IPS-20b (cell line): ENCODE measurements at regions not wholly inside any gene's neighbourhood (a gene's known extent, or its start where the extent isn't known, plus 50 kb on each side); places are given as distances from the start of the nearest gene placed in this dataset.
"Not testable (repeated sequence)": the region's sequence is repeated elsewhere in the genome, so short reads cannot be mapped to it uniquely, and the experiment has no call there.

ENCODE experiments used
- H3K27ac ChIP-seq: one replicate; pipeline ENCODE4 v1.5.1; 2013; ENCODE audit warnings: low read length
- H3K27me3 ChIP-seq: 2 replicates; pipeline ENCODE4 v1.6.1; 2013; ENCODE audit warnings: mild to moderate bottlenecking, low read length, inconsistent platforms; ENCODE audit not compliant: insufficient read depth
- H3K36me3 ChIP-seq: 2 replicates; pipeline ENCODE4 v1.6.1; 2013; ENCODE audit warnings: low read depth, mild to moderate bottlenecking, inconsistent platforms, low read length, moderate library complexity; ENCODE audit not compliant: insufficient read depth
- H3K4me1 ChIP-seq: 2 replicates; pipeline ENCODE4 v1.6.1; 2013; ENCODE audit warnings: mild to moderate bottlenecking, control low read depth, inconsistent platforms, low read length, moderate library complexity; ENCODE audit not compliant: insufficient read depth
- H3K4me3 ChIP-seq: 2 replicates; pipeline ENCODE4 v1.5.1; 2013; ENCODE audit warnings: mild to moderate bottlenecking, low read length, inconsistent platforms
- H3K9ac ChIP-seq: 2 replicates; pipeline ENCODE4 v1.6.1; 2013; ENCODE audit warnings: low read depth, mild to moderate bottlenecking, inconsistent platforms, low read length, moderate library complexity
- H3K9me3 ChIP-seq: 2 replicates; pipeline ENCODE4 v1.6.1; 2013; ENCODE audit warnings: mild to moderate bottlenecking, low read depth, low read length, inconsistent platforms; ENCODE audit not compliant: insufficient read depth

DNA sequence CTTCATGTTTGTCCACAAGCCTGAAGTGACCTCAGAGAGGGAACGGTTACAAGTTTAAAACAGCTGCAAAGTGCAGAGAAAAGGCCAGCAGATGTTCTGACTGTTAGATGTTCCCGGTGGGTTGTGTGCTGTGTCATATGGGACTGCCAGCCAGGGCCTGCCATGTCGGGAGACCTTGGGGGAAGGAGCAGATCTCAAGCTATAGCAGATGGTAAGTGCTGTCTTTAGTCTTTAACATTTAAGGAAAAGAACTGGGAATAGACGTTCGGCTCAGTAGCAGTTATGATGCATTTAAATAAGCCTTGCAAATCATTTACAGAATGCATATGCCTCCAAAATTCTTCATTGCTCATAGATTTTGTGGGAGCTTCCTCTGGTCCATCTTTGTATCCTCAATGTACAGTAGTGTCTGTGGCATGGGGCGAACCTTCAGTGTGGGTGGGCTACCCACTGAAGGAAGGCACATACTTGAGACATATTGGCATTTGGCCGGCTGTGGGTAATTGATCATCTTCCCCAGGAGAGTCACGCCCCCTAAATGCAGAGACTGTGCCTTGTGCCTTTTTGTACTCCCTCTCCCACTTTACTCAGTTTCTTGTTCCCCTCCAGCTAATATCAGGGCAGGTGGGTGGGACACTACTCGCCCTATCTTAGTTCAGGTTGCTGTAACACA, 131.9 kb downstream of the NPIPB5 start:
- H3K9ac ChIP-seq, result no peak overlapping the region
- no peaks in the 10 kb centered on the region for H3K9me3 ChIP-seq
- no peak overlapping the region for H3K4me3 ChIP-seq
- no peaks in the 10 kb centered on the region for H3K27me3 ChIP-seq
- no peaks in the 10 kb centered on the region for H3K36me3 ChIP-seq
- H3K27ac ChIP-seq, result no peak overlapping the region
- peaks cover 21% of the 10 kb centered on the region for H3K4me1 ChIP-seq

DNA sequence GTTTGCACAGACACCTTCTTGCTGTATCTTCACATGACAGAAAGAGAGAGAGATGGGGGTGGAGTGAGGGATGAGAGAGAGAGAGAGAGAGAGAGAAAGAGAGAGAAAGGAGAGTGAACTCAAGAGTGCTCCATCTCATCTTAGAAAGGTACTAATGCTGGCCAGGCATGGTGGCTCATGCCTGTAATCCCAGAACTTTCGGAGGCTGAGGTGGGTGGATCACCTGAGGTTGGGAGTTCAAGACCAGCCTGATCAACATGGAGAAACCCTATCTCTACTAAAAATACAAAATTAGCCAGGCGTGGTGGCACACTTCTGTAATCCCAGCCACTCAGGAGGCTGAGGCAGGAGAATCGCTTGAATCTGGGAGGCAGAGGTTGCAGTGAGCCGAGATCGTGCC, 132.5 kb downstream of the NPIPB5 start:
- peaks cover 21% of the 10 kb centered on the region for H3K4me1 ChIP-seq
- H3K36me3 ChIP-seq, H3K27me3 ChIP-seq, H3K27ac ChIP-seq, H3K9me3 ChIP-seq, H3K4me3 ChIP-seq, H3K9ac ChIP-seq: not testable (repeated sequence)

DNA sequence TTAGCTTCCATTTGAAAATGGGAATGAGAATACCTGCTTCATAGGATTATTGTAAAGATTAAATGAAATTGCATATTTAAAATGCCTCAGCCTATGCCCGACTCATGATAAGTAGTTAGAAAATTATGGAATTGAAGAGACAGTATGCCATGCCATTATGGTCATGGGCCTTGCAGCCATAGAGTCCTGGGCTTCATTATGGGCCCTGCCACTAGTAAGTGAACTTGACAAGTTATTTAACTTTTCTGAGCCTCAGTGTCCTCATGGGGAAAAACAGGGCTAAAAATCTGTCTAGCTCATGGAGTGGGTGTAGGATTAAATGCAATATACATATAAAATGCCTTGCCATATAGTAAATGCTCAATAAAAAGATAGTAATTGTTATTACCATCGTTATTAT, 133.2 kb downstream of the NPIPB5 start:
- no peaks in the 10 kb centered on the region for H3K9me3 ChIP-seq
- peaks cover 15% of the 10 kb centered on the region for H3K4me1 ChIP-seq
- no peak overlapping the region for H3K4me3 ChIP-seq
- no peaks in the 10 kb centered on the region for H3K27me3 ChIP-seq
- H3K9ac ChIP-seq, result no peak overlapping the region
- no peaks in the 10 kb centered on the region for H3K36me3 ChIP-seq
- no peak overlapping the region for H3K27ac ChIP-seq

DNA sequence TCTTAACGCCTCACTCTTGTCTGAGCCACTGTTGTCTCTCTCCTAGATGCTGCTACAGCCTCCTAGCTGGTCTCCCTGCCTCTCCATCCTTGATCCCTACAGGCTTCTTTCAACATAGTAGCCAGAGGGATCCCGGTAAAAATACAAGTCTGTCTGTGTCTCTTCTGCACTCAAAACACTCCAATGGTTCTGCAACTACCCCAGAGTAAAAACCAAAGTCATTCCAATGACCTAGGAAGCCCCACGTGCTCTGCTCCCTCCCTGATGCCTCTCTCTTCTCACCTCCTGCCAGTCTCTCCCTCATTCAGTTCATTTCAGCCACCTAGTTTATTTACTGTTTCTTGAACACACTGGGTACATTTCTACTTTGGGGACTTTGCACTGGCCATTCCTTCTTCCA, 135.2 kb downstream of the NPIPB5 start:
- no peaks in the 10 kb centered on the region for H3K9me3 ChIP-seq
- no peak overlapping the region for H3K4me3 ChIP-seq
- H3K27ac ChIP-seq, result no peak overlapping the region
- no peak overlapping the region for H3K9ac ChIP-seq
- peaks cover 12% of the 10 kb centered on the region for H3K4me1 ChIP-seq
- no peaks in the 10 kb centered on the region for H3K36me3 ChIP-seq
- H3K27me3 ChIP-seq, result no peaks in the 10 kb centered on the region

DNA sequence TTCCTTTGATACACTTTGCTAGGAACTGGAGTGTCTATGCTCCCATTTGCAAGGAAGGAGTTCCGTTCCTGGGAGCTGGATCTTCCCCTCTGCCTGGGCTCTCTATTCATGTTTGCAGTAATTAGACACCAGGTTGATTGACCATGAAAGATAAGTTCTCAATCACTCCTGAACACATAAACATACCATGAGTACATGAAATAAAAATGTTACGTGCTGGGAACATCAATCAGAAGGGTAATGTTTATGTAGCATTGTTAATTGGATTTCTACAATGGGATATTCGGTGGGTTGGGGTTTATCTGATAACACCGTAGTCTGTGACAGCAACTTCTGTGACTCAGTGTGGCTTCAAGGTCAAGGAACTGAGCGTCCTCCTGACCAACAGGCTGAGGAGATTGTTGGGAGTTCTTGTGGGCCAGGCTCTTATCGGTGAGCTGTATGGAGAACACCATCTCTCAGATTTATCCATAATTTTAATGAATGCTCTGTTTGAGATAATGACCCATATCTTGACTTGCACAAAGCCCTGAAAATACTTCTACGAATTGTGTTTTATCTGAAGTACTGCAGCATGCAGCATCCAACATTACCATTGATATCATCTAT, 136.4 kb downstream of the NPIPB5 start:
- no peaks in the 10 kb centered on the region for H3K36me3 ChIP-seq
- H3K27ac ChIP-seq, result no peak overlapping the region
- H3K9me3 ChIP-seq, result no peaks in the 10 kb centered on the region
- H3K4me3 ChIP-seq, result no peak overlapping the region
- no peaks in the 10 kb centered on the region for H3K4me1 ChIP-seq
- H3K9ac ChIP-seq, result no peak overlapping the region
- no peaks in the 10 kb centered on the region for H3K27me3 ChIP-seq

DNA sequence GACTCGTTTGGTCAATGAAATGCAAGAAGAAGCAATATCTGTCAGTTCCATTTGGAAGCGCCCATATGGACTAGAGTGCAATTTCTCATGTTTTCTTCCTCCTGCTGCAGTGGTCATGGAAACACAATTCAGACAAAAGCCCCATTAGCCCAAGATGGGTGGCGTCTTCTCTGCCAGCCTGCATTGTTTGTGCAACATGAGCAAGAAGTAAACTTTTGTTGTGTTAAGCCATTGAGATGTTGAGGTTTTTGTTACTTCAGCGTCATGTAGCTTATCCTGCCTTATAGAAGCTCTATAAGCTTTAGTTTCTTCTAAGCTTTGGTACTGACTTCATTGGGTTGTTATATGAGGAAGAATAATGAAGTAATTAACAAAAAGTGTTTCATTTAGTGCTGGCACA, 137.4 kb downstream of the NPIPB5 start:
- no peaks in the 10 kb centered on the region for H3K36me3 ChIP-seq
- H3K4me3 ChIP-seq, result no peak overlapping the region
- H3K27ac ChIP-seq, result no peak overlapping the region
- H3K4me1 ChIP-seq, result no peaks in the 10 kb centered on the region
- H3K9ac ChIP-seq, result no peak overlapping the region
- no peaks in the 10 kb centered on the region for H3K27me3 ChIP-seq
- H3K9me3 ChIP-seq, result no peaks in the 10 kb centered on the region

DNA sequence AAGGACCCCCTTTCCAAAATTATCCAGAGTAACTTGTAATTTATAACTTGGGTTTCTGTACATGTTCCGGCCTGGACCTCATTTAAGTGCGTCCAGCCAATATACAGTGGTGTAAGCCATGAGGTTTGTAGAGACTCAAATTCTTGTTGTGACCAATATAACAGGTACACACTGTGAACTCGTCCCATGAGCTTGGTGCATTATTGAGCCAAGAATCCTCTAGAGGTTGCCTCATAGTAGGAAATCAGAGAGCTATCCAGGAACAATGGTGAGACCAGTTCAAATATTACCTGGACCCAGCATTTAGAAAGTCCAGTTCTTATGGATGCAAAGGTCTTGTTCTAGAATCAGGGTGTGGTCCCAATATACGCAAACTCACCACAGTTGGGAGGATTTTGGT, 138.2 kb downstream of the NPIPB5 start:
- no peak overlapping the region for H3K4me3 ChIP-seq
- H3K36me3 ChIP-seq, result no peaks in the 10 kb centered on the region
- no peak overlapping the region for H3K27ac ChIP-seq
- H3K9ac ChIP-seq, result no peak overlapping the region
- no peaks in the 10 kb centered on the region for H3K9me3 ChIP-seq
- H3K27me3 ChIP-seq, result no peaks in the 10 kb centered on the region
- H3K4me1 ChIP-seq, result no peaks in the 10 kb centered on the region

DNA sequence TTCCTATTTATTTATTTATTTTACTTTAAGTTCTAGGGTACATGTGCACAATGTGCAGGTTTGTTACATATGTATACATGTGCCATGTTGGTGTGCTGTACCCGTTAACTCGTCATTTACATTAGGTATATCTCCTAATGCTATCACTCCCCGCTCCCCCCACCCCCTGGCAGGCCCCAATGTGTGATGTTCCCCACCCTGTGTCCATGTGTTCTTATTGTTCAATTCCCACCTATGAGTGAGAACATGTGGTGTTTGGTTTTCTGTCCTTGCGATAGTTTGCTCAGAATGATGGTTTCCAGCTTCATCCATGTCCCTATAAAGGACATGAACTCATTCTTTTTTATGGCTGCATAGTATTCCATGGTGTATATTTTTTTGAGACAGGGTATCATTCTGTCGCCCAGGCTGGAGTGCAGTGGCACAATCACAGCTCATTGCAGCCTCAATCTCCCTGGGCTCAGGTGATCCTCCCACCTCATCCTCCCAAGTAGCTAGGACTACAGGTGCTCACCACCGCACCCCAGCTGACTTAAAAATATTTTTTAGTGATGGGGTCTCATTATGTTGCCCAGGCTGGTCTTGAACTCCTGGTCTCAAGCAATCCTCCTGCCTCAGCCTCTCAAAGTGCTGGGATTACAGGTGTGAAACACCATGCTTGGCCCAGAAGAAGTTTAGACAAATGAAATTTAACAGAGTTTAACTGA, 140.6 kb downstream of the NPIPB5 start:
- not testable (repeated sequence) for H3K9ac ChIP-seq, H3K9me3 ChIP-seq, H3K36me3 ChIP-seq, H3K4me1 ChIP-seq, H3K4me3 ChIP-seq, H3K27me3 ChIP-seq, H3K27ac ChIP-seq

DNA sequence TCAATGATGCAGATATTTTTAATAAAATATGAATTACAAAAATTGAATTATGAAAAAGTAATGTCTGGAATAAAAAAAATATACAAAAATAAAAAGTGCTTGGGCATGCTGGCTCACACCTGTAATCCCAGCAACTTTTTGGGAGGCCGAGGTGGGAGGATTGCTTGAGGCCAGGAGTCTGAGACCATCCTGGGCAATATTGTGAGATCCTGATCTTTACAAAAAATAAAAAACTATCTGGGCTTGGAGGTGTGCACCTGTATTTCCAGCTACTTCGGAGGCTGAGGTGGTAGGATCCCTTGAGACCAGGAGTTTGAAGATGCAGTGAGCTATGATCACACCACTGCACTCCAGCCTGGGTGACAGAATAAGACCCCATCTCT, 141.8 kb downstream of the NPIPB5 start:
- no peaks in the 10 kb centered on the region for H3K27me3 ChIP-seq
- H3K9ac ChIP-seq, result no peak overlapping the region
- no peaks in the 10 kb centered on the region for H3K9me3 ChIP-seq
- no peaks in the 10 kb centered on the region for H3K4me1 ChIP-seq
- H3K4me3 ChIP-seq, result no peak overlapping the region
- H3K27ac ChIP-seq, result no peak overlapping the region
- H3K36me3 ChIP-seq, result no peaks in the 10 kb centered on the region

DNA sequence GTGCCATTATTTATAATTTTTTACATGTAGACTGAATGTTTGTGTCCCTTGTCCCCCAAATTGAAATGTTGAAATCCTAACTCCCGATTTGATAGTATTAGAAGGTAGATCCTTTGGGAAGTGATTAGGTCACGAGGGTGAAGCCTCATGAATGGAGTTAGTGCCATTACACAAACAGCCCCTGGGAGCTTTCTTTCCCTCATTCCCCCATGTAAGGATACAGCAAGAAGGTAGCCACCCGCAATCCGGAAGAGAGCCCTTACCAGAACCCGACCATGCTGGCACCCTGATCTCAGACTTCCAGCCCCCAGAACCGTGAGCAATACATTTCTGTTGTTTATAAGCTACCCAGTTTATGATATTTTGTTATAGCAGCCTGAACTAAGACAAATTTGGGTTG, 143.2 kb downstream of the NPIPB5 start:
- Histone ChIP-seq H3K36me3 (no peaks in the 10 kb centered on the region), H3K4me3 (no peak overlapping the region), H3K27me3 (no peaks in the 10 kb centered on the region), H3K9ac (no peak overlapping the region), H3K9me3 (no peaks in the 10 kb centered on the region), H3K27ac (no peak overlapping the region), H3K4me1 (no peaks in the 10 kb centered on the region)

DNA sequence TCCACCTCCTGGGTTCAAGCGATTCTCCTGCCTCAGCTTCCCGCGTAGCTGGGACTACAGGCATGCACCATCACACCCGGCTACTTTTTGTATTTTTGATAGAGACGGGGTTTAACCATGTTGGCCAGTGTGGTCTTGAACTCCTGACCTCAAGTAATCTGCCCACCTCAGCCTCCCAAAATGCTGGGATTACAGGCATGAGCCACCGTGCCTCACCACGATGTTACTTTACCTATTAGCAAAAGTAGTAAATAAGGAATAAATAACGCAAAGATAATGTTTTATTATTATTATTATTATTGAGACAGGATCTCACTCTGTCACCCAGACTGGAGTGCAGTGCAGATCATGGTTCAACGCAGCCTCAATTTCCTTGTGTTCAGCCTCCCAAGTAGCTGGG, 145.9 kb downstream of the NPIPB5 start:
- not testable (repeated sequence) for H3K27ac ChIP-seq, H3K36me3 ChIP-seq, H3K9ac ChIP-seq, H3K4me3 ChIP-seq, H3K4me1 ChIP-seq, H3K27me3 ChIP-seq, H3K9me3 ChIP-seq

DNA sequence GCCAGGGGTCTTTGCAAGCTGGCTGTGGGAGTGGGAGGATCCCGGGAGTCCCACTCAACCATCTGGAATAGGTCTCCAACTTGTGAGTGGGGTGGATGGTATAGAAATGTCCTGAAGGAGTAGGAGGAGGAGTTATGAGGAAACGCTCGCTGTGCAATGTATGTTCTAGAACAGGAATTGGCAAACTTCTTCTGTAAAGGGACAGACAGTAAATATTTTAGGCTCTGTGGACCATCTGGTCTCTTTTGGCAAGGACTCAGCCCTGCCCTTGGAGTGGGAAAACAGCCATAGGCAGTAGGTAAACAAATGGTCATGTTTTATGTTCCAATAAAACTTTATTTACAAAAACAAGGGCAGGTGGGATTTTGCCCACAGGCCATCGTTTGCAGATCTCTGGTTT, 149.2 kb downstream of the NPIPB5 start:
- no peak overlapping the region for H3K27ac ChIP-seq
- H3K27me3 ChIP-seq, result no peaks in the 10 kb centered on the region
- H3K9ac ChIP-seq, result no peak overlapping the region
- H3K9me3 ChIP-seq, result no peaks in the 10 kb centered on the region
- no peaks in the 10 kb centered on the region for H3K36me3 ChIP-seq
- no peak overlapping the region for H3K4me3 ChIP-seq
- H3K4me1 ChIP-seq, result no peaks in the 10 kb centered on the region
